Natural killer cell treated with Interleukin-12 subunit alpha and Interleukin-12 subunit beta and Interleukin-15 and Interleukin-18, amount 100 ng/mL, for 72 hours (primary cell): ENCODE measurements at regions not wholly inside any gene's neighbourhood (a gene's known extent, or its start where the extent isn't known, plus 50 kb on each side); places are given as distances from the start of the nearest gene placed in this dataset.
A peak's percentile ranks its signal among the peaks of the same experiment; 100 is the strongest.

Experiments used
- ATAC-seq, 2 donors: fragments of 150-1000 bp; cut with Tn5 transposase in 1 of 2; sonication (Bioruptor Pico), chemical (Tn5 transposase) in 1 of 2; 2 replicates each; pipeline ENCODE4 v1.10.0; 2021
- DNase-seq: peaks from one replicate; pipeline ENCODE4 v3.0.0; 2022; ENCODE audit warnings: low spot score
- H3K27ac Mint-ChIP-seq, 2 donors: 1 replicate in 1 of 2; 2 replicates in 1 of 2; pipeline ENCODE4 v1.8.0; 2022; ENCODE audit warnings: mixed read lengths in 2 of 2, mild to moderate bottlenecking in 1 of 2, moderate library complexity in 1 of 2
- H3K27me3 Mint-ChIP-seq, 2 donors: 1 replicate in 1 of 2; 2 replicates in 1 of 2; pipeline ENCODE4 v1.8.0; 2022; ENCODE audit warnings: mixed read lengths in 2 of 2
- H3K36me3 Mint-ChIP-seq: one replicate; pipeline ENCODE4 v1.8.0; 2022; ENCODE audit warnings: mixed read lengths
- H3K4me1 Mint-ChIP-seq, 2 donors: 1 replicate in 1 of 2; 2 replicates in 1 of 2; pipeline ENCODE4 v1.8.0; 2022; ENCODE audit warnings: low read depth in 2 of 2, mixed read lengths in 2 of 2, mild to moderate bottlenecking in 1 of 2
- H3K4me3 Mint-ChIP-seq: one replicate; pipeline ENCODE4 v1.8.0; 2022; ENCODE audit warnings: mixed read lengths
- H3K9me3 Mint-ChIP-seq: 2 replicates; pipeline ENCODE4 v1.8.0; 2022; ENCODE audit warnings: mixed read lengths

- peak overlapping the region in 1 of 2 donors; percentile 9 for H3K27ac Mint-ChIP-seq
- DNase-seq (no peak), ATAC-seq (peak in 1 of 2 donors; percentile 60)
- H3K27me3 Mint-ChIP-seq = peaks cover 2 to 13% of the 10 kb centered on the region in 2 donors
- H3K36me3 Mint-ChIP-seq = no peaks in the 10 kb centered on the region
- H3K4me3 Mint-ChIP-seq = no peak overlapping the region
- H3K9me3 Mint-ChIP-seq = peaks cover 8% of the 10 kb centered on the region
- H3K4me1 Mint-ChIP-seq = peaks cover 5 to 6% of the 10 kb centered on the region in 2 donors
Measured at GRCh38 chr9:14560194-14560593, 133.0 kb downstream of the ZDHHC21 start.

GRCh38 chr9:14554886-14555285, 138.3 kb downstream of the ZDHHC21 start:
- DNase-seq (no peak), ATAC-seq (no peak)
- peaks cover 3 to 13% of the 10 kb centered on the region in 2 donors for H3K27me3 Mint-ChIP-seq
- no peak overlapping the region for H3K27ac Mint-ChIP-seq
- peaks cover 0 to under 1% of the 10 kb centered on the region in 2 donors for H3K4me1 Mint-ChIP-seq
- H3K9me3 Mint-ChIP-seq = peaks cover 4% of the 10 kb centered on the region
- H3K4me3 Mint-ChIP-seq = no peak overlapping the region
- H3K36me3 Mint-ChIP-seq = no peaks in the 10 kb centered on the region

GRCh38 chr9:14547245-14548060, 145.8 kb downstream of the ZDHHC21 start:
- no peak for DNase-seq
- Mint-ChIP-seq H3K4me1 (no peaks in the 10 kb centered on the region), H3K27me3 (peaks cover 0 to 3% of the 10 kb centered on the region in 2 donors), H3K9me3 (peaks cover 3% of the 10 kb centered on the region), H3K4me3 (no peak overlapping the region), H3K27ac (no peak overlapping the region), H3K36me3 (no peaks in the 10 kb centered on the region)
- no peak for ATAC-seq

- Mint-ChIP-seq H3K27me3 (peaks cover 0 to 3% of the 10 kb centered on the region in 2 donors), H3K4me1 (no peaks in the 10 kb centered on the region), H3K9me3 (peaks cover 3% of the 10 kb centered on the region), H3K27ac (no peak overlapping the region), H3K4me3 (no peak overlapping the region), H3K36me3 (no peaks in the 10 kb centered on the region)
- ATAC-seq (no peak), DNase-seq (no peak)
Measured at GRCh38 chr9:14546693-14547092, 146.5 kb downstream of the ZDHHC21 start.

- H3K36me3 Mint-ChIP-seq = no peaks in the 10 kb centered on the region
- DNase-seq (no peak), ATAC-seq (no peak)
- no peak overlapping the region for H3K4me3 Mint-ChIP-seq
- H3K9me3 Mint-ChIP-seq = no peaks in the 10 kb centered on the region
- H3K27me3 Mint-ChIP-seq = peaks cover 0 to 7% of the 10 kb centered on the region in 2 donors
- no peaks in the 10 kb centered on the region for H3K4me1 Mint-ChIP-seq
- no peak overlapping the region for H3K27ac Mint-ChIP-seq
Measured at GRCh38 chr9:14542071-14542470, 151.2 kb downstream of the ZDHHC21 start.

GRCh38 chr9:14538526-14538925, 154.7 kb downstream of the ZDHHC21 start:
- Mint-ChIP-seq H3K9me3 (no peaks in the 10 kb centered on the region), H3K27me3 (peaks cover 2 to 21% of the 10 kb centered on the region in 2 donors), H3K36me3 (no peaks in the 10 kb centered on the region), H3K4me1 (no peaks in the 10 kb centered on the region), H3K27ac (no peak overlapping the region), H3K4me3 (no peak overlapping the region)
- DNase-seq (no peak), ATAC-seq (no peak)

GRCh38 chr9:14535161-14535955, 157.9 kb downstream of the ZDHHC21 start:
- Mint-ChIP-seq H3K9me3 (no peaks in the 10 kb centered on the region), H3K36me3 (no peaks in the 10 kb centered on the region), H3K4me3 (no peak overlapping the region), H3K27ac (no peak overlapping the region), H3K4me1 (no peaks in the 10 kb centered on the region), H3K27me3 (peaks cover 5 to 14% of the 10 kb centered on the region in 2 donors)
- no peak for DNase-seq
- ATAC-seq = no peak

- Mint-ChIP-seq H3K36me3 (no peaks in the 10 kb centered on the region), H3K27ac (no peak overlapping the region), H3K4me3 (no peak overlapping the region), H3K9me3 (no peaks in the 10 kb centered on the region), H3K27me3 (peaks cover 5 to 14% of the 10 kb centered on the region in 2 donors), H3K4me1 (no peaks in the 10 kb centered on the region)
- no peak for DNase-seq
- ATAC-seq = no peak
Measured at GRCh38 chr9:14533867-14534640, 159.2 kb downstream of the ZDHHC21 start.

GRCh38 chr9:14532456-14533115, 160.6 kb downstream of the ZDHHC21 start:
- no peaks in the 10 kb centered on the region for H3K9me3 Mint-ChIP-seq
- DNase-seq (no peak), ATAC-seq (no peak)
- peaks cover 5 to 19% of the 10 kb centered on the region in 2 donors for H3K27me3 Mint-ChIP-seq
- H3K4me3 Mint-ChIP-seq = no peak overlapping the region
- H3K27ac Mint-ChIP-seq = no peak overlapping the region
- H3K36me3 Mint-ChIP-seq = no peaks in the 10 kb centered on the region
- H3K4me1 Mint-ChIP-seq = no peaks in the 10 kb centered on the region

- DNase-seq (no peak), ATAC-seq (no peak)
- H3K36me3 Mint-ChIP-seq = no peaks in the 10 kb centered on the region
- H3K4me3 Mint-ChIP-seq = no peak overlapping the region
- no peaks in the 10 kb centered on the region for H3K9me3 Mint-ChIP-seq
- H3K4me1 Mint-ChIP-seq = no peaks in the 10 kb centered on the region
- no peak overlapping the region for H3K27ac Mint-ChIP-seq
- peaks cover 7 to 18% of the 10 kb centered on the region in 2 donors for H3K27me3 Mint-ChIP-seq
Measured at GRCh38 chr9:14531341-14532269, 161.6 kb downstream of the ZDHHC21 start.

GRCh38 chr9:14530841-14531240, 162.4 kb downstream of the ZDHHC21 start:
- H3K36me3 Mint-ChIP-seq = no peaks in the 10 kb centered on the region

GRCh38 chr9:14530366-14530765, 162.9 kb downstream of the ZDHHC21 start:
- ATAC-seq = no peak
- Mint-ChIP-seq H3K4me3 (no peak overlapping the region), H3K36me3 (no peaks in the 10 kb centered on the region), H3K4me1 (no peaks in the 10 kb centered on the region), H3K27me3 (peaks cover 7 to 11% of the 10 kb centered on the region in 2 donors), H3K27ac (no peak overlapping the region), H3K9me3 (no peaks in the 10 kb centered on the region)
- DNase-seq = no peak

More at GRCh38 chr9:14530841-14531240, 162.4 kb downstream of the ZDHHC21 start:
- Mint-ChIP-seq H3K27me3 (peaks cover 7 to 13% of the 10 kb centered on the region in 2 donors), H3K4me1 (no peaks in the 10 kb centered on the region), H3K9me3 (no peaks in the 10 kb centered on the region), H3K27ac (no peak overlapping the region), H3K4me3 (no peak overlapping the region)
- ATAC-seq (no peak), DNase-seq (no peak)
